Muscle of back (tissue), 3 donors: ENCODE measurements at regions not wholly inside any gene's neighbourhood (a gene's known extent, or its start where the extent isn't known, plus 50 kb on each side); places are given as distances from the start of the nearest gene placed in this dataset.
A peak's percentile ranks its signal among the peaks of the same experiment; 100 is the strongest.

Experiments used
- DNase-seq, 3 donors: peaks; one replicate each; pipeline versions ENCODE4 v3.0.0 to v3.0.0-alpha.2; 2013

GRCh38 chr17:55829995-55830612 lies 79.3 kb downstream of the PCTP start:
- DNase-seq = no peak

GRCh38 chr17:55830699-55831471 lies 80.0 kb downstream of the PCTP start:
- DNase-seq = no peak

GRCh38 chr17:55833306-55833705 lies 82.5 kb downstream of the PCTP start:
- no peak for DNase-seq

GRCh38 chr17:55842405-55843158 lies 91.7 kb downstream of the PCTP start:
- peak in 2 of 3 donors; percentile 10 to 44 for DNase-seq

GRCh38 chr17:55843785-55844184 lies 92.9 kb downstream of the PCTP start:
- no peak for DNase-seq

GRCh38 chr17:55845385-55845784 lies 94.5 kb downstream of the PCTP start:
- DNase-seq = peak; percentile 36 to 80 (median 65)

GRCh38 chr17:55846745-55847144 lies 95.9 kb downstream of the PCTP start:
- DNase-seq = no peak

GRCh38 chr17:55852734-55853133 lies 101.9 kb downstream of the PCTP start:
- DNase-seq = no peak

- DNase-seq = peak in 2 of 3 donors; percentile 16 to 18
These were observed 108.5 kb downstream of the PCTP start for GRCh38 chr17:55859301-55859795.

GRCh38 chr17:55865072-55865762 lies 114.4 kb downstream of the PCTP start:
- DNase-seq = no peak

- DNase-seq = no peak
These were observed 119.2 kb downstream of the PCTP start for GRCh38 chr17:55870044-55870443.

- no peak for DNase-seq
These were observed 121.5 kb downstream of the PCTP start for GRCh38 chr17:55872374-55872773.

- no peak for DNase-seq
These were observed 122.3 kb downstream of the PCTP start for GRCh38 chr17:55873017-55873758.

GRCh38 chr17:55883149-55883548 lies 132.3 kb downstream of the PCTP start:
- DNase-seq = no peak

GRCh38 chr17:55887531-55887930 lies 136.7 kb downstream of the PCTP start:
- no peak for DNase-seq

GRCh38 chr17:55889271-55889670 lies 138.4 kb downstream of the PCTP start:
- no peak for DNase-seq

GRCh38 chr17:55895112-55895759 lies 144.4 kb downstream of the PCTP start:
- no peak for DNase-seq

GRCh38 chr17:55897301-55897700 lies 146.4 kb downstream of the PCTP start:
- peak in 2 of 3 donors; percentile 9 to 22 for DNase-seq

- no peak for DNase-seq
These were observed 147.3 kb downstream of the PCTP start for GRCh38 chr17:55898195-55898594.

GRCh38 chr17:55900188-55900587 lies 149.3 kb downstream of the PCTP start:
- no peak for DNase-seq
